HepG2 (cell line): ENCODE measurements at regions not wholly inside any gene's neighbourhood (a gene's known extent, or its start where the extent isn't known, plus 50 kb on each side); places are given as distances from the start of the nearest gene placed in this dataset.

ENCODE experiments used
- NR0B2 ChIP-seq: sonication (generic); formaldehyde crosslinking; IDR thresholded peaks from 2 replicates; pipeline ENCODE4 v1.4.0; 2020; ENCODE audit warnings: mild to moderate bottlenecking, missing genetic modification reagents
- PHF8 ChIP-seq: sonication (generic); formaldehyde crosslinking; IDR thresholded peaks from 2 replicates; pipeline ENCODE4 v1.5.0; 2020; ENCODE audit warnings: missing genetic modification reagents
- POLR2A ChIP-seq, 2 experiments: IDR thresholded peaks; 2 replicates each; pipeline ENCODE4 v1.6.1; 2011; ENCODE audit warnings: low read depth in 2 of 2, low read length in 2 of 2, mild to moderate bottlenecking in 1 of 2, moderate library complexity in 1 of 2; ENCODE audit not compliant: insufficient read depth in 1 of 2
- RFX5 ChIP-seq: IDR thresholded peaks from 2 replicates; pipeline ENCODE4 v1.6.1; 2011; ENCODE audit warnings: low read depth, low read length, improper control_type of control experiment
- SAP130 ChIP-seq: IDR thresholded peaks from 2 replicates; pipeline ENCODE4 v1.6.1; 2016; ENCODE audit warnings: low read depth
- SNRNP70 ChIP-seq: fragments of 200-400 bp; formaldehyde crosslinking; IDR thresholded peaks from 2 replicates; pipeline ENCODE4 v1.6.1; 2017; ENCODE audit warnings: mild to moderate bottlenecking, low read depth, low read length, moderate library complexity
- TMF1 ChIP-seq: sonication (generic); formaldehyde crosslinking; IDR thresholded peaks from 2 replicates; pipeline ENCODE4 v1.8.1; 2022; ENCODE audit warnings: low read depth, missing genetic modification reagents
- ZNF432 ChIP-seq: sonication (generic); formaldehyde crosslinking; IDR thresholded peaks from 2 replicates; pipeline ENCODE4 v1.5.0; 2020; ENCODE audit warnings: missing genetic modification reagents, mild to moderate bottlenecking, borderline replicate concordance
- TF ChIP-seq, protein P1 (sequence below): sonication (generic); formaldehyde crosslinking; IDR thresholded peaks from 2 replicates; pipeline ENCODE4 v1.5.0; 2020; ENCODE audit warnings: mild to moderate bottlenecking, missing genetic modification reagents, moderate library complexity

- TF ChIP-seq, protein P1, sequence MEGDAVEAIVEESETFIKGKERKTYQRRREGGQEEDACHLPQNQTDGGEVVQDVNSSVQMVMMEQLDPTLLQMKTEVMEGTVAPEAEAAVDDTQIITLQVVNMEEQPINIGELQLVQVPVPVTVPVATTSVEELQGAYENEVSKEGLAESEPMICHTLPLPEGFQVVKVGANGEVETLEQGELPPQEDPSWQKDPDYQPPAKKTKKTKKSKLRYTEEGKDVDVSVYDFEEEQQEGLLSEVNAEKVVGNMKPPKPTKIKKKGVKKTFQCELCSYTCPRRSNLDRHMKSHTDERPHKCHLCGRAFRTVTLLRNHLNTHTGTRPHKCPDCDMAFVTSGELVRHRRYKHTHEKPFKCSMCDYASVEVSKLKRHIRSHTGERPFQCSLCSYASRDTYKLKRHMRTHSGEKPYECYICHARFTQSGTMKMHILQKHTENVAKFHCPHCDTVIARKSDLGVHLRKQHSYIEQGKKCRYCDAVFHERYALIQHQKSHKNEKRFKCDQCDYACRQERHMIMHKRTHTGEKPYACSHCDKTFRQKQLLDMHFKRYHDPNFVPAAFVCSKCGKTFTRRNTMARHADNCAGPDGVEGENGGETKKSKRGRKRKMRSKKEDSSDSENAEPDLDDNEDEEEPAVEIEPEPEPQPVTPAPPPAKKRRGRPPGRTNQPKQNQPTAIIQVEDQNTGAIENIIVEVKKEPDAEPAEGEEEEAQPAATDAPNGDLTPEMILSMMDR = no peak
- TF ChIP-seq ZNF432 (CRISPR knock-in tag) (no peak), RFX5 (no peak), NR0B2 (CRISPR knock-in tag) (no peak), SNRNP70 (no peak), TMF1 (CRISPR knock-in tag) (no peak), PHF8 (no peak), POLR2A (IDR thresholded peaks at IDR 0.05; ENCODE audit: insufficient read depth in 1 of 2, low read depth in 2 of 2, low read length in 2 of 2) (no peak), SAP130 (CRISPR knock-in tag) (no peak)
Measured at GRCh38 chr1:87231703-87232367, 96.8 kb upstream of the LMO4 start.
